SH-SY5Y (cell line): ENCODE measurements at regions not wholly inside any gene's neighbourhood (a gene's known extent, or its start where the extent isn't known, plus 50 kb on each side); places are given as distances from the start of the nearest gene placed in this dataset.

Source experiments
- GATA2 ChIP-seq: IDR thresholded peaks from 2 replicates; pipeline ENCODE4 v1.6.1; 2011; ENCODE audit warnings: mild to moderate bottlenecking, low read depth, low read length
- GATA3 ChIP-seq: IDR thresholded peaks from 2 replicates; pipeline ENCODE4 v1.6.1; 2011; ENCODE audit warnings: low read depth, mild to moderate bottlenecking, low read length, moderate library complexity

DNA sequence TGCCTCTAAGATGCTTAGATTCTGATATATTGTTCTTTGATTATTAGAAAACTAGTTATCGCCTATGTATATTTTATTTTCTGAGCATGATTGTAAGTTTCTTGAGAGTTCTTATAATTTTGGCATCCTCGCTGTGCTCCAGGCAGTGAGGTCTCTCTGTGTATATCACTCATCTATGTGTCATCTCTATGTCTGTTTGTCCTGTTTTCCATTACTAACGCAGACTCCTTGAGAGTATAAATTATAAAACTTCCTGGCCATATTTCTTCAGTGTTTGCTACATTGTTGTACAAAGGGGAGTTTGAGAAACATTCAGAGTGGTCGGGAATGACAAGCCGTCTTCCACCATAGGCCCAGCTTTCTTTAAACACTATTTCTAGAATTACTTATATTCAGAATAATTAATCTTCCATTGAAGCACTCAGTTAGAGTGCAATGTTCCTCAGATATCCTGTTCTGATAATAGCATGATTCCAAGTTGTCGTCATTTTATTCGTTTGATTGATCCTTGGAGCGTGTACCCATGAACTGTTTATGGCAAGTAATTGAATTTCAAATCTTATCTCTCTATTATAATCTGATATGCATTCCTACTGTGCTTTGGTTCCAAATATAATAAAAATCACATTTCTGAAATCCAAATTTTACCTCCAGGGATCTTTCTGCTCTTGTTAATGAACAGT lies 206.6 kb downstream of the BAMBI start:
- no peak for TF ChIP-seq GATA2
- peak; percentile 42; the same call in 1 of the 2 replicates for TF ChIP-seq GATA3
